HG02938 (cell line): ENCODE measurements at regions not wholly inside any gene's neighbourhood (a gene's known extent, or its start where the extent isn't known, plus 50 kb on each side); places are given as distances from the start of the nearest gene placed in this dataset.
"Not testable (repeated sequence)": the region's sequence is repeated elsewhere in the genome, so short reads cannot be mapped to it uniquely, and the experiment has no call there.

Experiments used
- ATAC-seq: cut with Tn5 transposase; IDR thresholded peaks from one replicate; pipeline ENCODE4 v1.9.1; 2021; ENCODE audit warnings: mild to moderate bottlenecking, moderate library complexity; ENCODE audit not compliant: unreplicated experiment

- ATAC-seq: no peak
These were observed 520.0 kb upstream of the HS3ST5 start for GRCh38 chr6:114862819-114863218.

- no peak for ATAC-seq
These were observed 519.2 kb upstream of the HS3ST5 start for GRCh38 chr6:114862064-114862463.

GRCh38 chr6:114844359-114844758 lies 501.5 kb upstream of the HS3ST5 start:
- no peak for ATAC-seq

- no peak for ATAC-seq
These were observed 496.2 kb upstream of the HS3ST5 start for GRCh38 chr6:114839019-114839418.

- no peak for ATAC-seq
These were observed 490.4 kb upstream of the HS3ST5 start for GRCh38 chr6:114833211-114833610.

GRCh38 chr6:114830515-114830914 lies 487.7 kb upstream of the HS3ST5 start:
- no peak for ATAC-seq

GRCh38 chr6:114827135-114827534 lies 484.3 kb upstream of the HS3ST5 start:
- ATAC-seq: no peak

- no peak for ATAC-seq
These were observed 481.6 kb upstream of the HS3ST5 start for GRCh38 chr6:114824409-114824808.

- ATAC-seq: no peak
These were observed 473.9 kb upstream of the HS3ST5 start for GRCh38 chr6:114816678-114817077.

- no peak for ATAC-seq
These were observed 467.6 kb upstream of the HS3ST5 start for GRCh38 chr6:114810468-114810867.

GRCh38 chr6:114805426-114805825 lies 462.6 kb upstream of the HS3ST5 start:
- ATAC-seq: not testable (repeated sequence)

GRCh38 chr6:114796576-114796975 lies 453.8 kb upstream of the HS3ST5 start:
- no peak for ATAC-seq

GRCh38 chr6:114793428-114793827 lies 450.6 kb upstream of the HS3ST5 start:
- ATAC-seq: no peak

GRCh38 chr6:114785235-114786127 lies 442.7 kb upstream of the HS3ST5 start:
- ATAC-seq: no peak

GRCh38 chr6:114783783-114784182 lies 441.0 kb upstream of the HS3ST5 start:
- ATAC-seq: no peak

- ATAC-seq: no peak
These were observed 440.3 kb upstream of the HS3ST5 start for GRCh38 chr6:114783083-114783482.

- no peak for ATAC-seq
These were observed 422.0 kb upstream of the HS3ST5 start for GRCh38 chr6:114764866-114765265.

- ATAC-seq: no peak
These were observed 419.3 kb upstream of the HS3ST5 start for GRCh38 chr6:114762145-114762544.

- peak; percentile 75 for ATAC-seq
These were observed 405.3 kb upstream of the HS3ST5 start for GRCh38 chr6:114747995-114748625.

GRCh38 chr6:114740547-114740946 lies 397.7 kb upstream of the HS3ST5 start:
- ATAC-seq: no peak

GRCh38 chr6:114739656-114740055 lies 396.8 kb upstream of the HS3ST5 start:
- no peak for ATAC-seq

- no peak for ATAC-seq
These were observed 392.4 kb upstream of the HS3ST5 start for GRCh38 chr6:114735025-114735735.
